GM19372 (cell line): ENCODE measurements at regions not wholly inside any gene's neighbourhood (a gene's known extent, or its start where the extent isn't known, plus 50 kb on each side); places are given as distances from the start of the nearest gene placed in this dataset.
"Not testable (repeated sequence)": the region's sequence is repeated elsewhere in the genome, so short reads cannot be mapped to it uniquely, and the experiment has no call there.

ENCODE experiments used
- ATAC-seq: cut with Tn5 transposase; IDR thresholded peaks from one replicate; pipeline ENCODE4 v1.9.1; 2021; ENCODE audit warnings: mild to moderate bottlenecking, low read depth, moderate library complexity; ENCODE audit not compliant: unreplicated experiment

DNA sequence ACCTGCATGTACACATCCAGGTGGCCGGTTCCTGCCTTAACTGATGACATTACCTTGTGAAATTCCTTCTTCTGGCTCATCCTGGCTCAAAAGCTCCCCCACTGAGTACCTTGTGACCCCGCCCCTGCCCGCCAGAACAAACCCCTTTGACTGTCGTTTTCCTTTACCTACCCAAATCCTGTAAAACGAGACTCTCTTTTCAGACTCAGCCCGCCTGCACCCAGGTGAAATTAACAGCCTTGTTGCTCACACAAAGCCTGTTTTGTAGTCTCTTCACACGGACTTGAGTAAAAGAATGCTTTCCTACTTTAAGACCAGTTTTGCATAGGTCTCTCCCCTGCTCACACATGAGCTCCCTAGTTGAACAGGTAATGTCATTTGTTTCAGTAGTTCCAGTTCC lies 667.4 kb upstream of the GBE1 start:
- not testable (repeated sequence) for ATAC-seq

- no peak for ATAC-seq
These were observed 662.5 kb upstream of the GBE1 start for GRCh38 chr3:82424031-82424339.

- ATAC-seq = no peak
These were observed 662.0 kb upstream of the GBE1 start for GRCh38 chr3:82423268-82424030.

GRCh38 chr3:82416830-82417229 lies 655.4 kb upstream of the GBE1 start:
- ATAC-seq = no peak

DNA sequence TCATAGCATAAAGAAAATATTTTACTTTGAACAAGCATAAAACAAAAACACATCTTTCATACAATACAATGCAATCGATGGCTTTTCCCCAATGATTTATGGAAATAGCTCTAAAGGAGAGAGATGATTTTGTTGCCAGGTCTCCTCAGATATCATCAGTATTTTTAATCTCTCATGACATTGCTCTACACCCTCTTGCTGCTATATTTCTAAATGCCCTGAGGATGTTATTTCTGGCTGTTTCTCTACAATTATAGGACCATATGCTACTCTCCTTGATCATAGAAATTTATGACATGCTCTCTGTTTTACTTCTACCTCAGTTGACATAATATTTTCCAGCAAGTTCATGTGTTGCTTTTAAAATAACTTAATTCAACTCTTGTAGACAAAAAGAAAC lies 654.9 kb upstream of the GBE1 start:
- ATAC-seq = no peak

DNA sequence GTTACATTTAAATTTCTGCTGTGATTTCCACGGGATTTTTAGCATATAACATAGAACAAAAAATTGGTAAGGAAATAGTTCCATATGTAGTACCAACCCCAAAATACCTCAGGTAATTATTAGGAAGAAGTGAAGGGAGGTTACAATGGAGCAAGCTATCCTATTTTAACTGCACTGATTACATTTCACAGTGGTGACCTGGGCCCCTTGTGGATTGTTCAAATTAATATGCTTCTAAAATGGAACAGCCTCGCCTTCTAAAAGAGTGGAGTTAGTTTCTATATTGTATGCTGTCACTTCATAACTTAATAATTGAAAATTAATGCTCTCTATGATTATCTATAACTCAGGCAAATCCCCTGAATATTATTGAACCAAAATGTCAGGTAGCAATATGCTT lies 651.7 kb upstream of the GBE1 start:
- no peak for ATAC-seq

GRCh38 chr3:82410366-82410765 lies 648.9 kb upstream of the GBE1 start:
- ATAC-seq = no peak

DNA sequence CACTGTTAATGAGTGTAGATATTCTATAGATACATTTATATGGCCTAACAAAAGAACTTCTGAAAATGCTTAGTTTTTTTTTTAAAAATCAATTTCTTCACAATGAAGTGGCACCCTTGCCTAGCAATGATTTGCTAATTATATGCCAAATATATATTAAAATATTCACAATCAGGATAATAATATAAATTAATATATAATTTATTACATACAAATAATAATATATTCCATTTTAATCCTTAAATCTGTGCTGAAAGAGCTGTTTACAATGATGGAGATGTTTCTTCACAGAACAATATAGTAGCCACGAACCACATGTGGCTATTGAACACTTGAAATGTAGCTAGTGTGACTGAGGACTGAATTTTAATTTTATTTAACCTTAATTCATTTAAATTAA lies 648.4 kb upstream of the GBE1 start:
- no peak for ATAC-seq

DNA sequence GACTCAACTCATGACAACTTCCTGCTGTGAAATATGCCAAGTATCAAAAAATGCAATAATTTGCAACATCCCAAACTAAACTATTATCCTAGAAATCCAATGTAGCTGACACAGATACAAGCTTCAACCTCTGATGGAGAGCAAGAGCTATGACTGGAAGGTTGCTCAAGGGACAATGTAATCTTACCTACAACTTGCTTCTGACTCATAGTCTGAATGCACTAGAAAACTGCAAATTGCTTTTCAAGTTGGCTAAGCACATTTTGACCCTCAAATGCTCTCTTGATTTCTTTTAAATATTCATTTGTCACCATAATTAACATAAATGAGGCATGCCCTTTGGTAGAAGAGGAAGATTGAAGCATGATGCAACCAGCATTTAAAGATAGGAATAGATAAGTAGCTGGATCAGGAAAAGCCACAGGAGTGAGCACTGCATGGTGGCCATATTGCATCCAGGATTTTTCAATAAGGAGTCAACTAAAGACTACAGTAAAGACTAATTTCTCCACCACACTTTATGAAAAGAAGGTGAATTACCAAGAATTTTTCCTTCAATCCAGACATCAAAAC lies 630.8 kb upstream of the GBE1 start:
- no peak for ATAC-seq

DNA sequence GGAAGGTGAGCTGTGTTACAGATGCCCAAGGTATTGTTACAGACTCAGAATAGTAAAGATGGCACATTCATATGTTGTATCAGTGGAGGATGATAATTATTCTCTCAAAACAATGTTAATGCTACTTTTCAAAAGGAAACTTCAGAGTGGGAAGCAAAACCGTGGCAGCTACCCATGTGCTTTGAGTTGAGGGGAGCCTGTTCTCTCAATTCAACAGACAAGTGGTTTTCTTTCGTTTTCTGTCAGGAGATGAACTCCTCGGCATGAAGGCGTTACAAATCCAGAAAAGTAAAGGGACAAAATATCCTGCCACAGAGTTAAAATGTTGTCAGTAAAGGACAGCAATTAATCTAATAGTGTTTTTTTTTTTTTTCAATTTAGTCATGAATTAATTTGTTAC lies 629.4 kb upstream of the GBE1 start:
- ATAC-seq = no peak

DNA sequence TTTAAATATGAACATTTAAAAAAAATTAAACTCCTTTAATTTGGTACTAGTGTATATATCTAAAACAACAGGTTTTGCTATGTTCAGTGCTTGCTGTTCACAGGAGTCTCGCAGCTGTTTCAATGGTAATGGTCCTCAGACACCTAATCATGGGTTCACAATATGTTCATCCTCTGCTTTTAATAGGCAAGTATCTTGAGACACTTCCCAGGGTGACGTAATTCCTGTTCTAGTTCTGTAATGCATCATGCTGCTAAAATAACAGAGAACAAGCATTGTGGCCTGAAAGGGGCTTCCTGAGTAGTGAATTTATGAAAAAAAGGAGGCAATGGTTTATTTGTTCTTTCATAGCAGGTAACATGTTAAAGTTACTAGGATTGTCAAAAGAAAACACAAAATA lies 625.2 kb upstream of the GBE1 start:
- no peak for ATAC-seq

GRCh38 chr3:82384181-82384580 lies 622.7 kb upstream of the GBE1 start:
- ATAC-seq = no peak

GRCh38 chr3:82382831-82383230 lies 621.4 kb upstream of the GBE1 start:
- no peak for ATAC-seq

GRCh38 chr3:82378392-82378791 lies 616.9 kb upstream of the GBE1 start:
- ATAC-seq = no peak

DNA sequence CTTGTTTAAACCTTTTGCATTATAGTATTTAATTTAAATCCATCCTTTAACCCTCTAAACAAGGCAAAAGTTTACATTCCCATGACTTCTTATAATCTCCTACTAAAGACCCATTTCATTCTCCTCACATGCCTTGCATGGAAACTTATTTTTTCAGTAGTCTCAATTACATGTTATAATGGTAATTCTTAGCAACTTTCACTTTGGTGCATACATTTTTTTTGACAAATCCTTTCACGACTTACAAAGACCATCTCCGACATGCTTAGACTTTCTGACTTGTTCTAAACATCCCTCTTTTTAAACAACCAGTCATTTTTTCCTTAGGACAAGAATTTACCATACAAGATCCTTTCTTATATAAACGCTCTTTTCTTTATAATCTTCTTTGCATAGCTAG lies 615.4 kb upstream of the GBE1 start:
- no peak for ATAC-seq

DNA sequence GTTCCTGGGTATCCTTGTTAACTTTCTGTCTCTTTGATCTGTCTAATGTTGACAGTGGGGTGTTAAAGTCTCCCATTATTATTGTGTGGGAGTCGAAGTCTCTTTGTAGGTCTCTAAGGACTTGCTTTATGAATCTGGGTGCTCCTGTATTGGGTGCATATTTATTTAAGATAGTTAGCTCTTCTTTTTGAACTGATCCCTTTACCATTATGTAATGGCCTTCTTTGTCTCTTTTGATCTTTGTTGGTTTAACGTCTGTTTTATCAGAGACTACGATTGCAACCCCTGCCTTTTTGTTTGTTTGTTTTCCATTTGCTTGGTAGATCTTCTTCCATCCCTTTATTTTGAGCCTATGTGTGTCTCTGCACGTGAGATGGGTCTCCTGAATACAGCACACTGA lies 612.4 kb upstream of the GBE1 start:
- not testable (repeated sequence) for ATAC-seq

- no peak for ATAC-seq
These were observed 603.4 kb upstream of the GBE1 start for GRCh38 chr3:82364827-82365226.

GRCh38 chr3:82363131-82363530 lies 601.7 kb upstream of the GBE1 start:
- ATAC-seq = no peak

DNA sequence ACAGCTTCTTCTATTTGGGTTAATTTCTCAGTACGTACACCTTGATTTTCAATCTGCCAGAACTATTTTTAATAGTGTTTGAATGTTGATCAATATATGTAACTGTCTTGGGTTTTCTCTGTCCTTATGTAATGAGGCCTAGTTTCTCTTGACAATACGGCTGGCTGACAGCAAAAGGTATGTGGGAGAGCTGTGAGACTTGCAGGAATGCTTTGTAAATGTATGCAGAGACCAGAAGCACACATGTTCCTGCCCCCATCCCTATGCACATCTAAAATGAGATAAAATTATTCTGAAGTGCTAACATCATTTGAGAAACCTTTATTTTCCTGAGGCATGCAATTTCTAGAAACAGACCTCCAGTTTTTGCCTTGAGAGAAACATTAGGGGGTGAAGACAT lies 593.8 kb upstream of the GBE1 start:
- no peak for ATAC-seq

DNA sequence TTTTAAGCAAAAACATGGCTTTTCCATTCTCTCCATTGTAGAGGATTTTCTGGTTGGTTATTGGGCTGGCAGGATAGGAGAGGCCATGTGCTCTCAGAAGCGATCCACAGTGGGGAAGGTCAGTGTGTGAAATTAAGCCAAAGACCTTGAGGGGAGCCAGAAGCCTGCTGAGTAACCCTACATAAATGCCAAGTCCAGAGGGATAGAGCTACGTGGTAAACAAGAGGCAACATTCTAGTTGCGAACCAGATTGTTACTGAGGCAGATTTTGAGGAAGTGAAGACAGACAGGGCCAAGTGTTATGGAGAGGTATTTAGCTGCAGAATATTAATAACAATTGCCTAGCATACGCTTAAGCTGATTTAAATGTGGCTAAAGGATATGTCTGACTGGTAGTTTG lies 592.8 kb upstream of the GBE1 start:
- ATAC-seq = no peak

- no peak for ATAC-seq
These were observed 592.1 kb upstream of the GBE1 start for GRCh38 chr3:82353306-82354171.

- no peak for ATAC-seq
These were observed 586.1 kb upstream of the GBE1 start for GRCh38 chr3:82347585-82347984.
